ENCODE measurements at regions not wholly inside any gene's neighbourhood (a gene's known extent, or its start where the extent isn't known, plus 50 kb on each side); places are given as distances from the start of the nearest gene placed in this dataset.

- H3K9me3 ChIP-seq (ENCODE audit: insufficient read depth in 2 of 2, low read depth in 1 of 2, low read length in 1 of 2) = peaks cover 4 to 6% of the 10 kb centered on the region in 2 experiments; a peak in 1 of 4 replicates
Measured at GRCh38 chr10:80946957-80947726, 409.4 kb downstream of the SH2D4B start.

More at GRCh38 chr10:80946957-80947726, 409.4 kb downstream of the SH2D4B start:
- Histone ChIP-seq H3K79me1 (ENCODE audit: low read depth, low read length) (no peaks in the 10 kb centered on the region), H2BK120ac (replicated peaks; ENCODE audit: low read depth, low read length) (no peak overlapping the region), H3K14ac (ENCODE audit: insufficient read length) (no peak overlapping the region), H4K91ac (replicated peaks; ENCODE audit: insufficient read length, low read length) (no peak overlapping the region), H2BK5ac (ENCODE audit: low read depth, low read length) (no peak overlapping the region), H3K56ac (replicated peaks; ENCODE audit: insufficient read length, low read depth, low read length) (no peak overlapping the region), H2AK5ac (ENCODE audit: low read depth, low read length) (no peak overlapping the region), H3K23ac (ENCODE audit: insufficient read length) (no peak overlapping the region), H4K5ac (ENCODE audit: insufficient read length, low read depth, low read length) (no peak overlapping the region), H3K4me2 (ENCODE audit: insufficient read depth in 1 of 2, low read depth in 2 of 2, low read length in 2 of 2) (no peak overlapping the region), H3K4me1 (replicated peaks in 1 of 4; ENCODE audit: control insufficient read depth in 3 of 4, insufficient read depth in 4 of 4, low read length in 3 of 4) (peaks cover 0 to 5% (median 0%) of the 10 kb centered on the region in 4 experiments; a peak in 1 of 7 replicates), H2BK20ac (ENCODE audit: low read length) (no peak overlapping the region), H3K36me3 (ENCODE audit: control insufficient read depth in 2 of 4, insufficient read depth in 4 of 4, low read length in 3 of 4) (no peaks in the 10 kb centered on the region), H3K79me2 (ENCODE audit: control insufficient read depth in 1 of 2, insufficient read depth in 2 of 2, low read length in 2 of 2) (no peaks in the 10 kb centered on the region), H4K20me1 (replicated peaks in 1 of 2; ENCODE audit: control insufficient read depth in 1 of 2, insufficient read depth in 2 of 2, low read length in 2 of 2) (no peaks in the 10 kb centered on the region), H3K4me3 (ENCODE audit: extremely low read depth in 1 of 4, insufficient read depth in 2 of 4, low read depth in 3 of 4, low read length in 4 of 4) (no peak overlapping the region), H3K4ac (replicated peaks; ENCODE audit: insufficient read length, low read depth, low read length) (no peak overlapping the region), H3K23me2 (ENCODE audit: low read depth, low read length) (no peaks in the 10 kb centered on the region; the same call in 1 of the 2 replicates), H2BK12ac (ENCODE audit: low read depth, low read length) (no peak overlapping the region; the same call in 1 of the 2 replicates), H2BK15ac (ENCODE audit: low read length) (no peak overlapping the region), H4K8ac (ENCODE audit: extremely low read depth, insufficient read depth, low read length) (no peak overlapping the region), H3K9ac (replicated peaks in 1 of 4; ENCODE audit: extremely low read depth in 1 of 4, low read depth in 3 of 4, low read length in 3 of 4) (no peak overlapping the region), H3K18ac (ENCODE audit: extremely low read depth, low read length) (no peak overlapping the region), H3K27ac (ENCODE audit: low read depth, low read length) (no peak overlapping the region), H2AFZ (ENCODE audit: low read length) (no peak overlapping the region), H3K27me3 (replicated peaks in 1 of 4; ENCODE audit: control insufficient read depth in 3 of 4, extremely low read depth in 1 of 4, insufficient read depth in 3 of 4, low read length in 3 of 4) (no peaks in the 10 kb centered on the region)
- TF ChIP-seq SIRT6 (IDR thresholded peaks at IDR 0.05; ENCODE audit: low read length) (no peak), NANOG (IDR thresholded peaks at IDR 0.05; ENCODE audit: insufficient read depth, low read depth, low read length, poor library complexity, severe bottlenecking) (no peak), YY1 (IDR thresholded peaks at IDR 0.05; ENCODE audit: low read depth, low read length) (no peak), SRF (IDR thresholded peaks at IDR 0.05; ENCODE audit: low read depth, low read length) (peak; percentile 21; the same call in 1 of the 2 replicates), HDAC6 (IDR thresholded peaks at IDR 0.05; ENCODE audit: low read depth, low read length) (no peak), CEBPB (IDR thresholded peaks at IDR 0.05; ENCODE audit: low read depth, low read length) (peak; percentile 86), RFX5 (IDR thresholded peaks at IDR 0.05; ENCODE audit: borderline replicate concordance, low read depth, low read length) (no peak)
- WGBS, 2 experiments (ENCODE audit: extremely low coverage in 1 of 2, insufficient coverage in 1 of 2, insufficient read length in 1 of 2, insufficient replicate concordance in 2 of 2, low coverage in 1 of 2, low lambda C conversion rate in 2 of 2, missing lambda C conversion rate in 1 of 2) = 87% methylated on average over 5 of the region's 5 CpGs; no CpG with 5 or more reads in 1 of the 2 experiments
- ChIA-PET POLR2A (ENCODE audit: partially characterized antibody) (no interaction called here), CTCF (ENCODE audit: partially characterized antibody) (interaction anchor here (0.7 to 5.4 kb wide), 7 partner anchors 20 to 567 kb away, joined by 3 to 59 read pairs (median 6); no protein-coding TSS in a partner anchor)
- FAIRE-seq (no peak), DNase-seq (ENCODE audit: low read depth in 1 of 2, low spot score in 2 of 2) (no peak)
